Astrocyte of the spinal cord (primary cell): ENCODE measurements at regions not wholly inside any gene's neighbourhood (a gene's known extent, or its start where the extent isn't known, plus 50 kb on each side); places are given as distances from the start of the nearest gene placed in this dataset.

ENCODE experiments used
- DNase-seq: peaks from one replicate; pipeline ENCODE4 v3.0.0; 2011; ENCODE audit warnings: low read depth, low spot score
- H3K4me3 ChIP-seq: 2 replicates; pipeline ENCODE4 v1.5.1; 2011; ENCODE audit warnings: low read depth, mild to moderate bottlenecking, low read length, moderate library complexity
- CTCF ChIP-seq: IDR thresholded peaks from 2 replicates; pipeline ENCODE4 v1.5.1; 2012; ENCODE audit warnings: low read depth, mild to moderate bottlenecking, low read length, inconsistent platforms
- in situ Hi-C: cut with HindIII; loops from 2 replicates; pipeline ENCODE4 v1.10.0; 2017; ENCODE audit warnings: low sequenced_read_pairs

- TF ChIP-seq CTCF: no peak
- in situ Hi-C loops: no loop called here
- no peak overlapping the region for H3K4me3 ChIP-seq
- DNase-seq: no peak
Measured at GRCh38 chr7:25864511-25864910, 287.5 kb upstream of the NFE2L3 start.

GRCh38 chr7:25864943-25865751 lies 286.9 kb upstream of the NFE2L3 start:
- no peak for DNase-seq
- in situ Hi-C loops: no loop called here
- H3K4me3 ChIP-seq: no peak overlapping the region
- TF ChIP-seq CTCF: no peak

- in situ Hi-C loops: no loop called here
- no peak overlapping the region for H3K4me3 ChIP-seq
- no peak for DNase-seq
- no peak for TF ChIP-seq CTCF
Measured at GRCh38 chr7:25868509-25868908, 283.5 kb upstream of the NFE2L3 start.

- no peak for DNase-seq
- no peak overlapping the region for H3K4me3 ChIP-seq
- no peak for TF ChIP-seq CTCF
- in situ Hi-C loops: no loop called here
Measured at GRCh38 chr7:25870574-25870973, 281.4 kb upstream of the NFE2L3 start.

- in situ Hi-C loops: no loop called here
- no peak for DNase-seq
- no peak overlapping the region for H3K4me3 ChIP-seq
- no peak for TF ChIP-seq CTCF
Measured at GRCh38 chr7:25876092-25876491, 275.9 kb upstream of the NFE2L3 start.

- in situ Hi-C loops: no loop called here
- no peak for DNase-seq
- no peak overlapping the region for H3K4me3 ChIP-seq
- TF ChIP-seq CTCF: no peak
Measured at GRCh38 chr7:25877802-25878789, 273.9 kb upstream of the NFE2L3 start.
